ENCODE measurements at regions not wholly inside any gene's neighbourhood (a gene's known extent, or its start where the extent isn't known, plus 50 kb on each side); places are given as distances from the start of the nearest gene placed in this dataset.

GRCh38 chr1:11338284-11338924, 65.4 kb downstream of the UBIAD1 start:
- ChIA-PET CTCF (interaction anchor here (0.7 kb wide), 1 partner anchor 9 kb away, joined by 3 read pairs; no protein-coding TSS in a partner anchor), POLR2A (no interaction called here)
- TF ChIP-seq CTCF (IDR thresholded peaks at IDR 0.05; ENCODE audit: control extremely low read depth, extremely low read depth, low read depth, missing control alignments): no peak
- no peak for DNase-seq (ENCODE audit: extremely low spot score)

- ChIA-PET POLR2A (no interaction called here), CTCF (interaction anchor here (0.9 to 1.0 kb wide), 2 partner anchors 9 to 19 kb away, joined by 3 read pairs; no protein-coding TSS in a partner anchor)
- no peak for DNase-seq (ENCODE audit: extremely low spot score)
- no peak for TF ChIP-seq CTCF (IDR thresholded peaks at IDR 0.05; ENCODE audit: control extremely low read depth, extremely low read depth, low read depth, missing control alignments)
These were observed 66.6 kb downstream of the UBIAD1 start for GRCh38 chr1:11339346-11340232.

GRCh38 chr1:11340233-11340632, 67.2 kb downstream of the UBIAD1 start:
- POLR2A ChIA-PET: no interaction called here
- no peak for TF ChIP-seq CTCF (IDR thresholded peaks at IDR 0.05; ENCODE audit: control extremely low read depth, extremely low read depth, low read depth, missing control alignments)
- CTCF ChIA-PET: interaction anchor here (0.9 to 1.0 kb wide), 2 partner anchors 8 to 20 kb away, joined by 3 read pairs; no protein-coding TSS in a partner anchor
- no peak for DNase-seq (ENCODE audit: extremely low spot score)

- CTCF ChIA-PET: interaction anchor here (0.6 to 1.9 kb wide), 3 partner anchors 9 to 29 kb away, joined by 3 to 6 read pairs (median 3); no protein-coding TSS in a partner anchor
- POLR2A ChIA-PET: no interaction called here
- no peak for TF ChIP-seq CTCF (IDR thresholded peaks at IDR 0.05; ENCODE audit: control extremely low read depth, extremely low read depth, low read depth, missing control alignments)
- no peak for DNase-seq (ENCODE audit: extremely low spot score)
These were observed 69.0 kb downstream of the UBIAD1 start for GRCh38 chr1:11341901-11342552.

- POLR2A ChIA-PET: no interaction called here
- CTCF ChIA-PET: interaction anchor here (0.6 to 1.9 kb wide), 3 partner anchors 9 to 30 kb away, joined by 3 to 6 read pairs (median 3); no protein-coding TSS in a partner anchor
These were observed 69.6 kb downstream of the UBIAD1 start for GRCh38 chr1:11342621-11343032.

More at GRCh38 chr1:11342621-11343032, 69.6 kb downstream of the UBIAD1 start:
- TF ChIP-seq CTCF (IDR thresholded peaks at IDR 0.05; ENCODE audit: control extremely low read depth, extremely low read depth, low read depth, missing control alignments): no peak
- DNase-seq (ENCODE audit: extremely low spot score): no peak
